H1 (cell line): ENCODE measurements at regions not wholly inside any gene's neighbourhood (a gene's known extent, or its start where the extent isn't known, plus 50 kb on each side); places are given as distances from the start of the nearest gene placed in this dataset.

Source experiments
- CTBP2 ChIP-seq: IDR thresholded peaks from 2 replicates; pipeline ENCODE4 v1.7.0; 2011; ENCODE audit warnings: borderline replicate concordance, mild to moderate bottlenecking, moderate library complexity, mixed read lengths, low read length; ENCODE audit not compliant: insufficient read depth, insufficient read length
- EZH2 ChIP-seq: fragments of 200-600 bp; sonication (generic); IDR thresholded peaks from 2 replicates; pipeline ENCODE4 v1.7.1; 2012; ENCODE audit warnings: low read depth, mild to moderate bottlenecking, moderate library complexity, low read length, inconsistent platforms; ENCODE audit not compliant: severe bottlenecking
- FOSL1 ChIP-seq: IDR thresholded peaks from 2 replicates; pipeline ENCODE4 v1.6.1; 2011; ENCODE audit warnings: mild to moderate bottlenecking, low read depth, low read length, moderate library complexity; ENCODE audit not compliant: insufficient read depth
- HDAC2 ChIP-seq, 2 experiments: fragments of 300-600 bp in 1 of 2; sonication (generic) in 1 of 2; IDR thresholded peaks; 2 replicates each; pipeline ENCODE4 v1.6.1; 2011 to 2012; ENCODE audit warnings: low read depth in 2 of 2, low read length in 2 of 2, mild to moderate bottlenecking in 2 of 2, moderate library complexity in 2 of 2, borderline replicate concordance in 1 of 2, inconsistent platforms in 1 of 2
- MAFK ChIP-seq: IDR thresholded peaks from 2 replicates; pipeline ENCODE4 v1.6.1; 2012; ENCODE audit warnings: low read depth, mild to moderate bottlenecking, improper control_type of control experiment, low read length
- RAD21 ChIP-seq, 2 experiments: IDR thresholded peaks in 1 of 2; conservative IDR thresholded peaks in 1 of 2; 2 replicates each; pipeline ENCODE4 v1.6.1; 2011; ENCODE audit warnings: low read depth in 2 of 2, low read length in 2 of 2, improper control_type of control experiment in 1 of 2, inconsistent platforms in 1 of 2, mild to moderate bottlenecking in 1 of 2, moderate library complexity in 1 of 2
- RBBP5 ChIP-seq: IDR thresholded peaks from 2 replicates; pipeline ENCODE4 v1.7.1; 2012; ENCODE audit warnings: low read depth, mild to moderate bottlenecking, inconsistent platforms, low read length, moderate library complexity, borderline replicate concordance
- RFX5 ChIP-seq: IDR thresholded peaks from 2 replicates; pipeline ENCODE4 v1.6.1; 2011; ENCODE audit warnings: low read depth, low read length, improper control_type of control experiment, borderline replicate concordance
- SIRT6 ChIP-seq: IDR thresholded peaks from one replicate; pipeline ENCODE4 v1.7.1; 2012; ENCODE audit warnings: low read length, inconsistent platforms

DNA sequence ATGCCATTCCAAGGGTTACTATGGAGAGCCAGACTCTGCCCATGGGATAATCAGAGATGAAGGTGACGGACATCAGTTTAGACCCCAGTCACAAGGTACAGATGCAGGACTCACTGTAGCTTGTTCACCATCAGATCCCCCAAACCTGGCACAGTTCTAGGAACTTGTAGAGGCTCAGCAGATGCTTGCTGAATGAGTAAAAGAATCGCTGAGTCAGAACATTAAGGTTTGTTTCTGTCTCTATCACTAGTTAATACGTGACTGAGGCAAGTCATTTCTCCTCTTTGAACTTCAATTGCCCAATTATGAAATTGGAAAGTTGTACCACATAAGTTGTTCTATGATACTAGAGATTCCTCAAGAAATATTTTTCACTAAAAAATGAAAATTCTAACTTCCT, 65.1 kb downstream of the PPP1R3C start (continued):
- TF ChIP-seq SIRT6 (no peak), RBBP5 (no peak), CTBP2 (no peak), HDAC2 (IDR thresholded peaks at IDR 0.05; ENCODE audit: borderline replicate concordance in 1 of 2, low read depth in 2 of 2, low read length in 2 of 2) (no peak), FOSL1 (no peak), EZH2 (no peak), MAFK (no peak), RFX5 (no peak), RAD21 (IDR thresholded peaks at IDR 0.05 in 1 of 2, conservative IDR thresholded peaks at IDR 0.05 in 1 of 2; ENCODE audit: low read depth in 2 of 2, low read length in 2 of 2) (no peak)
